GM18907 (cell line): ENCODE measurements at regions not wholly inside any gene's neighbourhood (a gene's known extent, or its start where the extent isn't known, plus 50 kb on each side); places are given as distances from the start of the nearest gene placed in this dataset.
"Not testable (repeated sequence)": the region's sequence is repeated elsewhere in the genome, so short reads cannot be mapped to it uniquely, and the experiment has no call there.

ENCODE experiments used
- ATAC-seq: cut with Tn5 transposase; IDR thresholded peaks from one replicate; pipeline ENCODE4 v1.9.1; 2021; ENCODE audit warnings: mild to moderate bottlenecking, moderate library complexity; ENCODE audit not compliant: unreplicated experiment

- not testable (repeated sequence) for ATAC-seq
Observed at GRCh38 chr13:109264603-109265437, 521.6 kb downstream of the IRS2 start.

DNA sequence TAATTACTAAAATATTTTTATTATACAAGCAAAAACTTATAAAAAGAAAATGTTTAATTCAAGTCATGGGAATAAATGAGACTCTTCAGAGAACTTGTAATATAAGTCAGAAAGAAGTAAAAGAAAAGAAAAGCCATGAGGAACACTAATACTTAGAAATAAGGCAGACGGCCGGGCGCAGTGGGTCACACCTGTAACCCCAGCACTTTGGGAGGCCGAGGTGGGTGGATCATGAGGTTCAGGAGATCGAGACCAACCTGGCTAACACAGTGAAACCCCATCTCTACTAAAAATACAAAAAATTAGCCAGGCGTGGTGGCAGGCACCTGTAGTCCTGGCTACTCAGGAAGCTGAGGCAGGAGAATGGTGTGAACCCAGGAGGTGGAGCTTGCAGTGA lies 528.6 kb downstream of the IRS2 start:
- not testable (repeated sequence) for ATAC-seq
